Keratinocyte (primary cell): ENCODE measurements at regions not wholly inside any gene's neighbourhood (a gene's known extent, or its start where the extent isn't known, plus 50 kb on each side); places are given as distances from the start of the nearest gene placed in this dataset.

Experiments
- DNase-seq: peaks from one replicate; pipeline ENCODE4 v3.0.0-alpha.2; 2011; ENCODE audit warnings: low read depth, missing footprints, low spot score
- FAIRE-seq: peaks from 2 replicates; lab custom pipeline; 2011; peaks lifted over from hg19 to GRCh38; lab: Jason Lieb, UNC
- H2AFZ ChIP-seq: 2 replicates; pipeline ENCODE4 v1.6.0; 2012; ENCODE audit warnings: low read length, control low read depth, inconsistent platforms; ENCODE audit not compliant: control insufficient read depth
- H3K27ac ChIP-seq: 2 replicates; pipeline ENCODE4 v1.5.1; 2011; ENCODE audit warnings: low read length; ENCODE audit not compliant: control insufficient read depth, insufficient read depth
- H3K27me3 ChIP-seq: 3 replicates; pipeline ENCODE4 v1.6.0; 2011; ENCODE audit warnings: low read length; ENCODE audit not compliant: control insufficient read depth, insufficient read depth; ENCODE audit errors: extremely low read depth
- H3K36me3 ChIP-seq, 2 experiments: 2 replicates in 1 of 2; 3 replicates in 1 of 2; pipeline ENCODE4 v1.5.1; 2011; ENCODE audit warnings: low read length in 2 of 2, mild to moderate bottlenecking in 1 of 2; ENCODE audit not compliant: control insufficient read depth in 2 of 2, insufficient read depth in 2 of 2; ENCODE audit errors: extremely low read depth in 1 of 2
- H3K4me1 ChIP-seq: 3 replicates; pipeline ENCODE4 v1.5.1; 2011; ENCODE audit warnings: low read length; ENCODE audit not compliant: control insufficient read depth, insufficient read depth; ENCODE audit errors: extremely low read depth
- H3K4me2 ChIP-seq: 3 replicates; pipeline ENCODE4 v1.6.0; 2011; ENCODE audit warnings: low read depth, low read length; ENCODE audit not compliant: control insufficient read depth, insufficient read depth; ENCODE audit errors: extremely low read depth
- H3K4me3 ChIP-seq, 3 experiments: fragments of 200-600 bp in 1 of 3; sonication (generic) in 1 of 3; 2 replicates in 2 of 3; 3 replicates in 1 of 3; pipeline ENCODE4 v1.5.1; 2011 to 2016; ENCODE audit warnings: low read length in 3 of 3, mild to moderate bottlenecking in 3 of 3, control low read depth in 2 of 3, inconsistent platforms in 1 of 3, low read depth in 1 of 3, mixed read lengths in 1 of 3, mixed run types in 1 of 3, moderate library complexity in 1 of 3; ENCODE audit not compliant: control insufficient read depth in 2 of 3, insufficient read depth in 2 of 3; ENCODE audit errors: extremely low read depth in 1 of 3
- H3K79me2 ChIP-seq: 2 replicates; pipeline ENCODE4 v1.6.0; 2012; ENCODE audit warnings: low read length; ENCODE audit not compliant: control insufficient read depth, insufficient read depth
- H3K9ac ChIP-seq: 3 replicates; pipeline ENCODE4 v1.6.0; 2011; ENCODE audit warnings: low read length; ENCODE audit not compliant: control insufficient read depth, insufficient read depth; ENCODE audit errors: extremely low read depth
- H3K9me1 ChIP-seq: 3 replicates; pipeline ENCODE4 v1.6.0; 2011; ENCODE audit warnings: low read length; ENCODE audit not compliant: control insufficient read depth, insufficient read depth; ENCODE audit errors: extremely low read depth
- H3K9me3 ChIP-seq: 2 replicates; pipeline ENCODE4 v1.5.1; 2012; ENCODE audit warnings: low read depth, low read length; ENCODE audit not compliant: control insufficient read depth
- H4K20me1 ChIP-seq: 3 replicates; pipeline ENCODE4 v1.6.0; 2011; ENCODE audit warnings: low read length; ENCODE audit not compliant: control insufficient read depth, insufficient read depth; ENCODE audit errors: extremely low read depth
- CTCF ChIP-seq, 3 experiments: IDR thresholded peaks in 1 of 3; conservative IDR thresholded peaks in 1 of 3; optimal IDR thresholded peaks in 1 of 3; 2 replicates in 2 of 3; 3 replicates in 1 of 3; pipeline versions ENCODE3 to v1.5.1; 2011; ENCODE audit warnings: low read length in 3 of 3, mild to moderate bottlenecking in 3 of 3, moderate library complexity in 2 of 3, control low read depth in 1 of 3, inconsistent platforms in 1 of 3; ENCODE audit not compliant: insufficient read depth in 2 of 3; ENCODE audit errors: extremely low read depth in 1 of 3
- EZH2 ChIP-seq: IDR thresholded peaks from one replicate; pipeline ENCODE4 v1.6.1; 2012; ENCODE audit warnings: inconsistent platforms, mild to moderate bottlenecking, low read length, moderate library complexity
- dilution Hi-C: fragments of 300-500 bp; cut with MboI; formaldehyde crosslinking; loops from one replicate; pipeline ENCODE4 v1.7.0; 2020; ENCODE audit warnings: low sequenced_read_pairs; ENCODE audit not compliant: extremely low pct_ligation_motif_present

GRCh38 chr16:54336631-54337204 lies 50.1 kb upstream of the IRX3 start:
- no peaks in the 10 kb centered on the region for H3K36me3 ChIP-seq
- no peaks in the 10 kb centered on the region for H3K9me1 ChIP-seq
- dilution Hi-C loops = no loop called here
- H4K20me1 ChIP-seq = no peaks in the 10 kb centered on the region
- H2AFZ ChIP-seq = no peak overlapping the region
- DNase-seq (no peak), FAIRE-seq (no peak)
- H3K27me3 ChIP-seq = no peaks in the 10 kb centered on the region
- H3K9ac ChIP-seq = no peak overlapping the region
- TF ChIP-seq CTCF (optimal IDR thresholded peaks at IDR 0.05 in 1 of 3, IDR thresholded peaks at IDR 0.05 in 1 of 3, conservative IDR thresholded peaks at IDR 0.05 in 1 of 3; ENCODE audit: extremely low read depth in 1 of 3, insufficient read depth in 2 of 3, low read length in 3 of 3) (no peak), EZH2 (no peak)
- H3K4me3 ChIP-seq = no peak overlapping the region
- no peak overlapping the region for H3K4me2 ChIP-seq
- no peaks in the 10 kb centered on the region for H3K9me3 ChIP-seq
- H3K27ac ChIP-seq = no peak overlapping the region
- H3K79me2 ChIP-seq = no peaks in the 10 kb centered on the region
- H3K4me1 ChIP-seq = peaks cover 3% of the 10 kb centered on the region
